Activated T-helper 9 cell treated with anti-CD3 and anti-CD28 coated beads, Interleukin-2, amount 50 U/mL, for 16 hours (primary cell): ENCODE measurements at regions not wholly inside any gene's neighbourhood (a gene's known extent, or its start where the extent isn't known, plus 50 kb on each side); places are given as distances from the start of the nearest gene placed in this dataset.
A peak's percentile ranks its signal among the peaks of the same experiment; 100 is the strongest.
"Not testable (repeated sequence)": the region's sequence is repeated elsewhere in the genome, so short reads cannot be mapped to it uniquely, and the experiment has no call there.

Experiments used
- DNase-seq: peaks from one replicate; pipeline ENCODE4 v3.0.0-alpha.2; 2020; ENCODE audit warnings: low read depth

DNA sequence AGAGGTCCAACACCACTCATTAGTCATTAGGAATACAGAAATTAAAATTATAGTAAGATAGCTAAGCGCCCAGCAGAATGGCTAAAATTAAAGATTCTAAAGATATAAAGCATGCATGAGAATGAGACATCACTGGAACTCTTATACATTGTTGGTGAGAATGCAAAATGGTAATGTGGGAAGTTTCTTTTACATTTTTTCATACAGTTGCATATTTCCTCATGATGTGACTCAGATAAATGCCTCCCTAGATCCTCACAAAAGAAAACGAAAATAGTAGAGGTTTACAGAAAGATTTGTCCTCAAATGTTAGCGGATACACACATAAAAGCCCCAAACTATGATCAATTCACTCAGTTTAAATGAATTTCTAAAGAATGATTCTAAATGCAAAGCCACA is 633.7 kb upstream of the GJE1 start:
- no peak for DNase-seq

DNA sequence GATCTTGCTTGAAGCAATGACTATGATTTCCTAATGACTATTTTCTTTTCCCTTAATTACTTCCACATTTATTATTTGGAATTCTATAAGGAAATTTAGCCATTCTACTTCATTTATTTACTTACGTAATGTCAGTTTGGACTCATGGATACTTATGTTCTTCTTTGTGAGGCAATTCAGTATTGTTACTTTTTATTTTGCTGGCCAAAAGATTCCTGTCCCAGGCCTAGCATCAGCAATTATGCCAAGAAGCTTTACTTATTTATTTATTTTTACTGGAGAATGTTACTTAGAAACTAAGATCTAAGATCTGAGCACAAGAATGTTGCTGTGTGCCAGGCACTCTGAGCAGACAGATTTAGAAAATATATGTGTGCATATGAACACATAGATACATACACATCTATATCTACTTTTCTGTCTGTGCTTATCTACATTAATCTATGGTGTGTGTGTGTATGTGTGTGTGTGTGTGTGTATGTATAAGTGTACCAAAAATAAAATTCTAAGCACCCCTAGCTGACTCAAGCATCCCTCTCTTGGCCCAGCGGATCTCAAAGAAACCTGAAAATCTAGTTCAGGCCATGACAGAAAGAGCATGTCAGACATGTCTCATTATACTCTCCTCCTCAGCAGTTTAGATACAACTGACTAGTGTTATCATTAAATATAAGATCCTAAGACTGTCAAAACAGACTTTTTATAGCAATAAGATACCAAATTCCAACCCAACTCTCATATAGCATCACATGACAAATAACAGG is 640.0 kb upstream of the GJE1 start:
- no peak for DNase-seq

DNA sequence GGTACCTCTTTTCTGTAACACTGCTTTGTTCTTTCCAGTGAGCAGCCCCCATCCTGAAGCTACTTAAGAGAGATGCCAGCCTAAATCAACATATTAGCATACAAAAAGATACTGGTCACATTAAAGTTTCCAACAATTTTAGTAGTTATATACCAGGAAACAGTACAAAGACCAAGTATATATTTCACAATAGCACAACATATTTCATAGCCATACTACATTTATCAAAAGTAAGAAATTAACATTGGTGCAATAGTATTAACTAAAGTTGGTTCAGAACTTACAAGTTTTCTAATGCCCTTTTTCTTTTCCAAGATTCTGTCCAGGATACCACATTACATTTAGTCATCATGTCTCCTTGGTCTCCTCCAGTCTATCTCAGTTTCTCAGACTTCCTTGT is 641.0 kb upstream of the GJE1 start:
- DNase-seq, result no peak

DNA sequence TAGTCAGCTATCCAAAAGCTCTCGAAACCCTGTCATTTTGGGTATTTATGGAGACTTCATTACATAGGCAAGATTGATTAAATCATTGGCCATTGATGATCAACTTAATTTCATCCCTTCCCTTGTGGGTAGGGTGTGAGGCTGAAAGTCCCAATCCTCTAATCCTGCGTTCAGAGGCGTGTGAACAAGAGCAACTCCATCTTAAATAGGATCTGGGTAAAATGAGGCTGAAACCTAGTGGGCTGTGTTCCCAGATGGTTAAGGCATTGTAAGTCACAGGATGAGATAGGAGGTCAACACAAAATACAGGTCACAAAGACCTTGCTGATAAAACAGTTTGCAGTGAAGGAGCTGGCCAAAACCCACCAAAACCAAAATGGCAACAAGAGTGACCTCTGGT is 641.7 kb upstream of the GJE1 start:
- DNase-seq, result no peak

DNA sequence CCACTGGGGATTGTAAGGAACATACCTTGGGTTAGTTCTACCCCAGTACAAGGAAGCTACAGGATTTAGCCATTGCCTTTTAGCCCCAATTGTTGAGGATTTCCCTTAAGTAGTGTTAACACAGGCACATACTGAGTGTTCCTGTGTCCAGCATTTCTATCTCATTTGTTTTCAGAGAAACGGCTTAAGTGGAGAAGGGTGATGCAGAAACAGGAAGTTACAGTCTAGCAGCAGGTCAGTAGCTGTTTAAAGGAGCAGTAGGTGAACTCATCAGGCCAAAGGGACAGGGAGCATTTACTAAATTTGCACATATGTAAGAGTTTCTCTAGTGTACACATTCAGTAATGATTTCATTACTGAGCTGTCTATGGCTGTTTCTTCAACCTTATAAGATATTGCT is 644.2 kb upstream of the GJE1 start:
- no peak for DNase-seq

DNA sequence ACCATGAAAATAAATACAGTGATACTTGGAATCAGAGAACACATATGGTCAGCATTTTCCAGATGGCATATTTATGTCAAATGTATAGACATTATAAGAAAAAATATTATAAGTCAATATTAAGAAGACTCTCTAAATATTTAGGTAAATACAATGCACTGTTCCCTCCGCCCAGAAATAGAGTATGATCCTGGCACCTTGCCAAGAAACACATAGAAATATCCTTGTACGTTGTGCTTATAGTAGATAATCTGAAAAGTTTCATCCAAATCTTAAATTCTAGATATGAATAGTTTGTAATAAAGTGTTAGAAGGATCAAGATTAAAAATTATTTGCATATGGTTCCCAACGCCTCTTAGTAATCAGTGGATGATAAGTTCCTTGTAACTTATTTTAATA is 645.8 kb upstream of the GJE1 start:
- DNase-seq, result no peak

DNA sequence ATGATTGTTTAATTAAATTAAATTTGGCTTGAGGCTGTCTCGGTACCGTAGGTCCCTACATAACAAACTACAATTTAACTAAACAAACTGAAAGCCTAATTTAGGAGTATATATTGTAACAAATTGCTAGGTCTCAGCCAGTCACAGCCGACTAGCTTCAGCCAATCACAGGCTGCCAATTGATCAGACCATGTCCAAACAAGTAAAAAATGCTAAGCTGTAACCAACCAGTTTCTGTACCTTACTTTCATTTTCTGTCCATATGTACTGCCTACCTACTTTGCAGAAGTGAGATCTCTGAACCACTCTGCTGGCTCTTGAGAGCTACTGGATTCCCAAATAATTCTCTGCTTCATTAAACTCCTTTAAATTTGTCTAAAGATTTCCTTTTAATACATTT is 648.0 kb upstream of the GJE1 start:
- DNase-seq, result no peak

GRCh38 chr6:141483598-141484061 is 649.1 kb upstream of the GJE1 start:
- peak; percentile 19 for DNase-seq

GRCh38 chr6:141482796-141483597 is 649.7 kb upstream of the GJE1 start:
- DNase-seq, result no peak

DNA sequence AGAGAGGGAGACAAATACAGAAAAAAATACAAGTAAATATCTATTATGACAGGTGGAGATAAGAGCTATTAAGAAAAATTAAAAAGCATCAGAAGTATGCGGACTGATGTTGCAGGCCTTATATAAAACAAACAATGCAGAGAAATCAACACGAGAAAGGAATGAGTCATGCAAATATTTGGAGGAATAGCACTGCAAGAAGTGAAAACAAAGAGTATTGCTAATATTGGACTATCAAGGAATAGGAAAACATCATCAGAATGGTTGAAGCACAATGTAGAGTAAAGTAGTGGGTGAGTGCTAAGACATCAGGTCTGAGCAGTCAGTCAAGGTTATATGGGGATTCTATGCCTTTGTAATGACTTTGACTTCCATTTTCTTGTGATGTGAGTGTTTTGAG is 657.5 kb upstream of the GJE1 start:
- DNase-seq, result no peak

DNA sequence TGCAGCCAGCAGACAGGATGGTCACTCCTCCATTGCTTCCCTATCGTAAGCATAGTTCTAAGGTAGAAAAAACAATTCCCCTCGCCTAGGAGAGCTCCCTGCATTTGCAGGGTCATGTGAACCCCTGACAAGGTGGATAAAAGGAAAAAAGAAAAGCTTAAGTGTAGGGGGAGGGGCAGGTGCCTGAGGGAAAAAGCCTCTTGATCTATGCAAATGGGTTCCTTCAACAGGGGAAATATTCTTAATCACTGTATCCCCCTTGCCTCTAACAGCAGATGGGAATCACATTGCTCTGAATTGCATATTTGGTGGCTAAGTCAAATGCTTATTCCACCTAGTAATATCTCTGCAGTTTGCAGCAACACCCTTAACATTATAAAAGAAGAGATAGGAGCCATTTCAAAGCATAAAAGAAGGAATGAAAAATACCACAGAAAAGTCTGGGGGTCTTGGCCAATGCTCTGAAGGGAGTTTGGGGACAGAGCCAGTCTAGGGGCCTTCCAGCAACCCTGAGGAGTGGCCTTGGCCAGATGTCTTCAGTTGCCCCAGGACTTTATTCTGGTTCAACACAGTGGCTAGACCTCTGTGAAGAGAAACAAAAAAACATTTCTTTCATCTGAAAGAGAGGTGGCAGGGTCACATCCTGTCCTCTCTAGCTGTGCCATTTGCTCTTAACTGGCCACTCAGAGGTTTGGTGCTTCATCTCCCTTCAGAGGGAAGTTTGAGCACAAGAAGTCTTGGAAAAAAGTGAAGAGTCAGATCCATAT is 660.4 kb upstream of the GJE1 start:
- DNase-seq, result no peak

- no peak for DNase-seq
These were observed 661.9 kb upstream of the GJE1 start for GRCh38 chr6:141470810-141471209.

DNA sequence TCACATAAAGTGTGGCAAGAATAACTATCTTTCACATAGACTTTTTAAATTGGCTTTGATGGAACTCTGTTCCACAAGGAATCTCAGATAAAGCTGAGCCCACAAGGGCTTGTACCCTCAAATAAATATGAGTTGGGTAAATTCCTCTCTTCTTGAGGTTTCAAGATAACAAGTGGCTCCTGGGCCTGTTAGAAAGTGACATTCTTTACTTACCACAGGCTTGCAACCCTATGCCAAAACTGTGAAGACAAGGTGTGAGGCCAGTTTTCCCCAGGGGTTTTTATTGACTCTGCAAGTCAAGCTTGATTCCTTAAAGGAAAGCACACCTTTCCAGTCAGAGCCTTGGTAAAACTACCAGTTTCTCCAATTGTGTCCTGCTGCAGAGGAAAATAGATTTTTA is 664.8 kb upstream of the GJE1 start:
- no peak for DNase-seq

GRCh38 chr6:141467041-141467440 is 665.7 kb upstream of the GJE1 start:
- DNase-seq, result no peak

DNA sequence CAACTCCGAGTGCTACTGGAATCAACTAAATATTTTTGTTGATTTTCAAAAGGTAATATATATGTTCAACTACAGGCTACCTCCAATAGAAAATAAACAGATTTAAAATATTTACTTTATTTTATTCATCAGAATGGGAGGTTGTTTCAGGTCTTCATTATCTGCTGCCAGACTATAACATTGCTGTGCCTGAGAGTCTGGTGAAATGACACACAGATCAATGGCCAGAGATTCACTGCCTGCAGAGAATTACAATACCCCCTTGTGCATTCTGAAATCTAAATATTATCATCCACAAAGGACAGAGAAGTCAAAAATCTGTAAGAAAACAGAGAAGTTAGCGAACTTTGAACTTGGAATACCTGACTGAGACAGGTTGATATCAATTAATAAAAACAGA is 667.8 kb upstream of the GJE1 start:
- DNase-seq, result no peak

DNA sequence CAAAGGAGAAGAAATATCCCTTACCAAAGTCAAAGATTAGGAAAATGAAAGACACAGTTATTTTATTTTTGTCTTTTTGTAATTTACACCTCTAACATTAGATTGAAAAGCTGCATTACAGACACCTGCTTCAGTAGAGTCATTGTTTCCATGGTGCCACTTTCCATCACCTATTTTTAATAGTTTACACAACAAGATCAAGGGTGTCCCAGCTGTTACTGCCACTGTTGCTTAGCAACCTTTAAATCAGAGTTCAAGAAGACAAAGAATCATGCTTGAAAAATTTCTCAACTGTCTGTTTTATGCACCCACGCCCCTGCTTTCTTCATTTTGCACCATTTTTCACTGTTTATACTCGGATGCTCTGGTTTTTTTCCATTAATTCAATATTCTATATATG is 668.2 kb upstream of the GJE1 start:
- DNase-seq, result no peak

DNA sequence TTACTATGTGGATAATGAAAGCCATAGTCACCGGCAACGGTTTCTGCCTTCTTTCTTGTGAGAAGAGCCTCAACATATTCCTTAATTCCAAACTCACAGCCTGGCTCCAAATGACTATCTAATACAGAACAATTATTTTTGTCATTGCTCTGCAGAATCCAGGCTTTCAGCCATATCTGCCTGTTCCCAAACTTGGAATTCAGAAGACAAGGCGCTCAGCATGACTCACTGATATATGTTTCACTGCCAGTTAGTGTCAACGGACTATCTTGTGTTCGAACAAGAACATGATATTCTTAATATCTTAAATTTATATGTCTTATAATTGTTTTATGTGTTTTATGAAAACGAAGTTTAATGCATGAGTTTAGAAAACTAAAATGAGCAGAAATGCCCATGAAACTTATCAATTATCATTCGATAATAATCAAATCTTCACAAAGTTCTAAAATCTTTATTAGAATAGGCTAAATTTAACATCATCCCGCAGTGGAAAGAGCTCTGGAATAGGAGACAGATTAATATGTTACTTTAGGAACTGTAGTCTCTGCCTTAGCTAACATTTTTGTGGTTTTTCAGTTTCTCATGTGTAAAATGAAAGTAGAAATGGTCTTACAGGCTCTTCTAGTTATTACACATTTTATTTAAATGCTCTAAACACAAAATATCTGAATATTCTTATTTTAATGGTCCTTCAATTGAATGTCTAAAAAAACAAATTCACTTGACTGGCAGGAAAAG is 669.3 kb upstream of the GJE1 start:
- no peak for DNase-seq

DNA sequence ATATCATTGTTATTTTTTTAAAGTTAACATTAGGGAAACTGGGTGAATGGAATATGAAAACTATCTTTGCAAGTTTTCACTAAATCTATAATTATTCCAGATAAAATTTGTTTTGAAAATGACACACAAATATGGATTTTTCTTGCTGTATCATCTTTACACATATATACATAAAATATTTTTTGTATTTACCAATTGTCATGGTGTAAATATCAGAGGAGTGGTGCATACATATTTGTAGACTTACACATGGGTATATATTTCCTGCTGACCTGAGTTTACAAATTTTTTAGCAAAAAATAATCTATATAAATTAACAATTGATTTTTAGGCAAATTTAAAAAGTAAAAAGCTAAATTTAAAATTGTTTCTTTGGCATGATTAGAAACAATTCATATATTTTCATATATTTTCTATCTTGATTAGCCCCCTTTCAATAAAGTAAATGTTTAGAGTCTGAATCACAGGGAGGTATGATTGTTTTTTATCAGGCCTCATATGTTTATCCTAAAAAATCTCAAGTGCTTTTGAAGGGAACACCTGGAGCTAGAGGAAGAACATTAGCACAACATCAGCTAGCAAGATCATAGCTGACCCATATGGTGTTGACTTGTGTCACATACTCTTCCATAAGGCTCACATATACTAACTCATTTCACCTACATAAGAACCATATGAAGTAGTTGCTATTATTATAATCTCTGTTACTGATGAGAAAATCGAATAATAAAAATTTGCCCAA is 671.8 kb upstream of the GJE1 start:
- no peak for DNase-seq

- DNase-seq, result not testable (repeated sequence)
These were observed 672.5 kb upstream of the GJE1 start for GRCh38 chr6:141460245-141460644.

GRCh38 chr6:141457984-141458383 is 674.7 kb upstream of the GJE1 start:
- DNase-seq, result not testable (repeated sequence)

GRCh38 chr6:141452354-141452686 is 680.4 kb upstream of the GJE1 start:
- DNase-seq, result no peak
